GM23248 (cell line): ENCODE measurements at regions not wholly inside any gene's neighbourhood (a gene's known extent, or its start where the extent isn't known, plus 50 kb on each side); places are given as distances from the start of the nearest gene placed in this dataset.

Experiments used
- DNase-seq: peaks from one replicate; pipeline ENCODE4 v3.0.0-alpha.2; 2015
- H2AFZ ChIP-seq: fragments of 200-600 bp; sonication (generic); 2 replicates; pipeline ENCODE4 v1.6.1; 2016; ENCODE audit warnings: antibody characterized with exemption
- H3F3A ChIP-seq: fragments of 200-600 bp; sonication (generic); 2 replicates; pipeline ENCODE4 v1.6.1; 2016; ENCODE audit warnings: mild to moderate bottlenecking, antibody characterized with exemption, mixed run types; ENCODE audit not compliant: insufficient read depth
- H3K27ac ChIP-seq: fragments of 200-600 bp; sonication (generic); 2 replicates; pipeline ENCODE4 v1.5.1; 2016; ENCODE audit warnings: mild to moderate bottlenecking
- H3K27me3 ChIP-seq: fragments of 200-600 bp; sonication (generic); replicated peaks from 2 replicates; pipeline ENCODE4 v1.6.1; 2016; ENCODE audit warnings: mild to moderate bottlenecking; ENCODE audit not compliant: insufficient read depth
- H3K36me3 ChIP-seq: fragments of 200-600 bp; sonication (generic); 2 replicates; pipeline ENCODE4 v1.6.1; 2016; ENCODE audit warnings: low read depth, mild to moderate bottlenecking
- H3K4me1 ChIP-seq: fragments of 200-600 bp; sonication (generic); 2 replicates; pipeline ENCODE4 v1.6.1; 2016; ENCODE audit warnings: mild to moderate bottlenecking; ENCODE audit not compliant: insufficient read depth
- H3K4me2 ChIP-seq: fragments of 200-600 bp; sonication (generic); one replicate; pipeline ENCODE4 v1.6.1; 2016; ENCODE audit warnings: mild to moderate bottlenecking; ENCODE audit not compliant: unreplicated experiment
- H3K4me3 ChIP-seq: fragments of 200-600 bp; sonication (generic); 2 replicates; pipeline ENCODE4 v1.5.1; 2016; ENCODE audit warnings: mild to moderate bottlenecking
- H3K79me2 ChIP-seq: fragments of 200-600 bp; sonication (generic); 2 replicates; pipeline ENCODE4 v1.6.1; 2016; ENCODE audit warnings: mild to moderate bottlenecking; ENCODE audit not compliant: insufficient read depth
- H3K9ac ChIP-seq: fragments of 200-600 bp; sonication (generic); 2 replicates; pipeline ENCODE4 v1.6.1; 2016; ENCODE audit warnings: mild to moderate bottlenecking
- H3K9me2 ChIP-seq: fragments of 200-600 bp; sonication (generic); 2 replicates; pipeline ENCODE4 v1.6.1; 2016; ENCODE audit warnings: mixed run types, mild to moderate bottlenecking, moderate library complexity; ENCODE audit not compliant: insufficient read depth
- H3K9me3 ChIP-seq: fragments of 200-600 bp; sonication (generic); one replicate; pipeline ENCODE4 v1.6.1; 2017; ENCODE audit warnings: low read depth
- H4K20me1 ChIP-seq: fragments of 200-600 bp; sonication (generic); 2 replicates; pipeline ENCODE4 v1.6.0; 2016; ENCODE audit not compliant: insufficient read depth
- EZH2 ChIP-seq: fragments of 200-600 bp; sonication (generic); IDR thresholded peaks from 2 replicates; pipeline ENCODE4 v1.6.1; 2018; ENCODE audit warnings: antibody characterized with exemption, mild to moderate bottlenecking; ENCODE audit not compliant: insufficient read depth, poor library complexity, severe bottlenecking
- EZH2phosphoT487 ChIP-seq: fragments of 200-600 bp; sonication (generic); IDR thresholded peaks from 2 replicates; pipeline ENCODE4 v1.6.1; 2018; ENCODE audit warnings: antibody characterized with exemption, moderate library complexity, mild to moderate bottlenecking, low read depth; ENCODE audit not compliant: insufficient read depth
- WGBS, 2 experiments: methylation state at CpG; one replicate each; pipeline ENCODE4 v1.1.6; 2015 to 2017; ENCODE audit warnings: low lambda C conversion rate in 2 of 2, low coverage in 1 of 2; ENCODE audit errors: missing lambda C conversion rate in 2 of 2; 5-methylcytosine and 5-hydroxymethylcytosine counted together
- in situ Hi-C: fragments of 300-500 bp; cut with MboI; formaldehyde crosslinking; loops from 2 replicates; pipeline ENCODE4 v1.15.0; 2020

DNA sequence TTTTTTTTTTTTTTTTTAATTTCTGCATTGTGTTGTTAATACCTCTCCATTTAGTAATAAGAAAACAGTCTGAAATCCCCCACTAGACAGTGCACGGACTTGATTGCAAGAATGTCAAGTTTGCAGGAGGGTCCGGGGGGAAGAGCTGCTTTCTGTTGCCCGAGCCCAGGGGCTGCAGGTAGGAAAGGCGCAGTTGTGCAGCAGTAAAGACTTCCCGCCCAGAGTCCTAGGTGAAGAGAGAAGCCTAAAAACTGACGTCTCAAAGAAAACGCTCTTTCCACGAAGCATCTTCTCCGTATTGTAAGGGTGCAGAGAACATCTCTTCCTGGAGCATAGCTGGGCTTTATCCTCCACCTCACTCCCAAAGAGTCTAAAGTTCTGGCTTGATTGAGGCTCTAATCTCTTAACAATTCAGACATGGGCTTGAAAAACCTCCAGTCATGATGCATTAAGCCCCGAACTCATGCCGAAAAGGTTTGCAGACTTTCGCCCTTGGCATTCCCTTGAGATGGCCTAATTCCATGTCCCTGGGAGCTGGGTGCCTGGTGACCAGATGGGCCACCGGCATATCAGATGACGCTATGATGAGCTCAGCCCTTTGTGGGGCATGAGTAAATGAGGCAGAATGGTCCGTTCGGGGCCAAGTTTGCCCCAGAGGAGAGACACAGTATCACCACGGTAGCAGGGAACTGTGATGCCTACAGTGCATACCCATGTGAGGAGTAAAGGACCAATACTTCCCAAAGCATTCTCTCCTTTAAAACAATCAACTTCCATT lies 436.2 kb upstream of the ZFHX3 start:
- DNase-seq: peak; percentile 4
- no peaks in the 10 kb centered on the region for H4K20me1 ChIP-seq
- no peaks in the 10 kb centered on the region for H3F3A ChIP-seq
- no peaks in the 10 kb centered on the region for H3K79me2 ChIP-seq
- H3K4me3 ChIP-seq: no peak overlapping the region
- H3K9me2 ChIP-seq: no peaks in the 10 kb centered on the region
- TF ChIP-seq EZH2: no peak
- WGBS, 2 experiments: 45 to 49% methylated on average over 17 of the region's 17 CpGs
- in situ Hi-C loops: no loop called here
- H3K9me3 ChIP-seq: no peaks in the 10 kb centered on the region
- H3K27ac ChIP-seq: no peak overlapping the region
- H3K27me3 ChIP-seq: no peaks in the 10 kb centered on the region
- H3K4me2 ChIP-seq: no peak overlapping the region
- H3K4me1 ChIP-seq: no peaks in the 10 kb centered on the region
- H3K9ac ChIP-seq: no peak overlapping the region
- no peak overlapping the region for H2AFZ ChIP-seq
- H3K36me3 ChIP-seq: no peaks in the 10 kb centered on the region

DNA sequence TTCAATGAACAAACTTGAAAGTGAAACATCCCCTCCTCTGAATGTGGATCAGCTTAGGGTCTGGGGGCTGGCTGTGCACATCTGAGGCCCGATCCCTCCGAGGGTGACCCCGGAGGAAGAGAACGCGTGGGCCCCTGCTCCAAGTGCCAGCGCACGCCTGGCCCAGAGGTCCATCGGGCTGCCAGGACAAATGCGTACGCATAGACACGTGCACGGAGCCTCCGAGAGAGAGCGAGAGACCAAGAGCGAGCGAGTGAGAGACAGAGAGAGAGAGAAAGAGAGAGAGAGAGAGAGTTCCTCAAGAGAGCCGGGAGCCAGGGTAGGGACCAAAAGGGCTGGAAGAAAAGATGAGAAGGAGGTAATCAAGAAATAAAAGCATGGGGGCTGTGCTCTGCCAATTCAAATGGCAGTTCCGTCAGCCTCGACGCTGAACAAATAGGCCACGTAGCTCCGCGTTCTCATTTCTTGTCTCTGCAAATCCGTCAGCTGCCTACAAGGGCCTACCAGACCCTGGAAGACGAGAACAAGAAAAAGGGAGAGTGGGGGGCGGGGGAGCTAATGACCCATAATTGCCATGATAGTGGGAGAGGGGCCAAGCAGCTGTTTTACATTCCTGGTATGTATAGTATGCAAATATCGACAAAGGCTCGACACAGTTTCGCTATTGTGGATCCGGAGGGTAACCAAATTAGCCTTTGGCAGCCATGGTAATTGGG lies 435.3 kb upstream of the ZFHX3 start:
- H3K9me2 ChIP-seq: no peaks in the 10 kb centered on the region
- H3K79me2 ChIP-seq: no peaks in the 10 kb centered on the region
- H3K4me3 ChIP-seq: no peak overlapping the region
- peak; percentile 1 for DNase-seq
- no peaks in the 10 kb centered on the region for H3K4me1 ChIP-seq
- H3K9ac ChIP-seq: no peak overlapping the region
- no peaks in the 10 kb centered on the region for H3K36me3 ChIP-seq
- H2AFZ ChIP-seq: no peak overlapping the region
- no peaks in the 10 kb centered on the region for H3F3A ChIP-seq
- in situ Hi-C loops: no loop called here
- 16 to 24% methylated on average over 28 to 30 of the region's 30 CpGs for WGBS, 2 experiments
- H3K27me3 ChIP-seq: no peaks in the 10 kb centered on the region
- TF ChIP-seq EZH2phosphoT487: no peak
- TF ChIP-seq EZH2: no peak
- no peak overlapping the region for H3K4me2 ChIP-seq
- no peaks in the 10 kb centered on the region for H3K9me3 ChIP-seq
- no peak overlapping the region for H3K27ac ChIP-seq
- no peaks in the 10 kb centered on the region for H4K20me1 ChIP-seq

DNA sequence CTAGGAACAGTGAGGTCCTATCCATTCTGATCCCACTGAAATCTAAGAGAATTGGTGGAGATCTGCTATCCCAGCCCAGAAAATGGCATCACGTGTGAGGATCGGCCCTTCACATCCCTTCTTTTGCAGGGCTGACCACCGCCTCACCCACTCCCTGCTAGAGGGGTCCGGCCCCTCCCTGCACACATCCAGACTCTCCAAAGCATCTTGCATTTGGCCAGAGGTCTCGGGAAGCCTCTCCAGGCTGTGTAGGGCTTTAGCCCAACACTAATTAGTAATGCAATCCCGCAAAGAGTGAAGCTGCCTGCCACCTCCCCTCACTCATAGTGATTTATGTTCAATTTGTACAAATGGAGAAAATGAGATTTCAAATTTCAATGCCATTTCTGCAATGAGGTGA lies 434.4 kb upstream of the ZFHX3 start:
- TF ChIP-seq EZH2phosphoT487 (no peak), EZH2 (no peak)
- H2AFZ ChIP-seq: no peak overlapping the region
- no peak overlapping the region for H3K27ac ChIP-seq
- H3F3A ChIP-seq: no peaks in the 10 kb centered on the region
- WGBS, 2 experiments: 36 to 45% methylated on average over 6 of the region's 6 CpGs
- no peak for DNase-seq
- H4K20me1 ChIP-seq: no peaks in the 10 kb centered on the region
- no peaks in the 10 kb centered on the region for H3K4me1 ChIP-seq
- no peak overlapping the region for H3K4me2 ChIP-seq
- H3K9me2 ChIP-seq: no peaks in the 10 kb centered on the region
- in situ Hi-C loops: no loop called here
- no peak overlapping the region for H3K9ac ChIP-seq
- no peak overlapping the region for H3K4me3 ChIP-seq
- no peaks in the 10 kb centered on the region for H3K79me2 ChIP-seq
- no peaks in the 10 kb centered on the region for H3K27me3 ChIP-seq
- no peaks in the 10 kb centered on the region for H3K9me3 ChIP-seq
- no peaks in the 10 kb centered on the region for H3K36me3 ChIP-seq

DNA sequence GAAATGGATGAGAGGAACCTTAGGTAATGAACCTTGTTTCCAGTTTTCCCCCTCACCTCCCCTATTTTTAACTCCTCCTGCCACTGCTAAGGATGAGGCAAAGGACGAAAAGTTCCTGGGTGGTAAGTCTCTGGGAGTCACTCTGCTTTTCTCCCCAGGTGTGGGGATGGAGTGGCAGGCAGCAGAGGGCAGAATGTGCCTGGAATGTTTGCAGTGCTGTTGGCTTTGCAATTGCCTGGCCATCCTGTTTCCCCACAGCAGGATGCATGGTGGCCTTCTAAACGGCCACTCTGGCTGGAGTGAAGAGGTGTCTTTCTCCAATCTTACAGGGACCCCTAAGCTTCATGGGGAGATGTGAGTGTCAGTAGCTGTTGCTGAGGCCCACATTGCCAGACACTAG lies 432.5 kb upstream of the ZFHX3 start:
- in situ Hi-C loops: no loop called here
- Histone ChIP-seq H3K27me3 (no peaks in the 10 kb centered on the region), H3K79me2 (no peaks in the 10 kb centered on the region)

More for the DNA sequence above, 432.5 kb upstream of the ZFHX3 start:
- Histone ChIP-seq H3K9me2 (no peaks in the 10 kb centered on the region), H4K20me1 (no peaks in the 10 kb centered on the region), H3K9me3 (no peaks in the 10 kb centered on the region), H3K36me3 (no peaks in the 10 kb centered on the region), H3K4me1 (no peaks in the 10 kb centered on the region), H3K9ac (no peak overlapping the region), H3F3A (no peaks in the 10 kb centered on the region), H3K4me3 (no peak overlapping the region), H3K4me2 (no peak overlapping the region), H3K27ac (no peak overlapping the region), H2AFZ (no peak overlapping the region)
- no peak for TF ChIP-seq EZH2phosphoT487
- no peak for TF ChIP-seq EZH2
- 20 to 22% methylated on average over 2 of the region's 2 CpGs for WGBS, 2 experiments
- DNase-seq: no peak
